ENCODE measurements at regions not wholly inside any gene's neighbourhood (a gene's known extent, or its start where the extent isn't known, plus 50 kb on each side); places are given as distances from the start of the nearest gene placed in this dataset.
A peak's percentile ranks its signal among the peaks of the same experiment; 100 is the strongest.

GRCh38 chr10:78574547-78574946, 494.2 kb upstream of the ZMIZ1 start:
- no peak for DNase-seq

- no peak for DNase-seq
Measured at GRCh38 chr10:78575400-78575799, 493.4 kb upstream of the ZMIZ1 start.

DNA sequence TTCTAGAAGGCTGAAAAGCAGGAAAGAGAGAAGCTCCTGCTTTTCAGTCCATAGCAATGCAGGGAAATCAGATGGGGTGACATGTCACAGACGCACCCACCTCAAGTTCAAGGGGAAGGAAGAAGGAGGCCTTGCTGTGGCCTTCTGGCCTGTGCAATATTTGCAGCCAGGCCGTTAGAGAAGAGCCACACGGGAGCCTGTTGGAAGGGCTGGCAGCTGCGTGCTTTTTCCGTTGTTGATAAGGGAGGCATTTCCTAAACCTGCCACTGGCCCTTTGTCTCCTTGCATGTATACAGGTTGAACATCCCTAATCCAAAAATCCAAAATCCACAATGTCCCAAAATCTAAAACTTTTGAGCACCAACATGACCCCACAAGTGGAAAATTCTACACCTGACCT, 492.5 kb upstream of the ZMIZ1 start:
- peak in 2 of 3 donors; percentile 8 to 21 for DNase-seq

DNA sequence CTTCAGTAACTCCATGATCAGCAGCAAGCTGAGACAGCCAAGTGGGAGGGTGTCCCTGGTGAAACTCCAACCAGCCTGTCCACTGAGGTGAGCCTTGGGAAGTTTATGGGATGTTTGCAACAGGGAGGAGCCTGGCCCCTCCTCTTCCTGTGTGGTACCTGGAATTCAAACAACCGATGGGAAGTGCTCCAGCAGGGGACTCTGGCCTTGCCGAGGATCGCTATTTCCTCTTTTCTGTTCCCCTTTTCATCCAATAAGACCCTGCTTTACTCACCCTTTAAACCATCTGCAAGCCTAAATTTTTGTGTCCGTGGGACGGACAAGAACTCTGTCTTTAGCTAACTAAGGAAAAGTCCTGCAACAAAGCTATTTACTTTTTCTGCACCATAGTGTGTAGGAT, 491.1 kb upstream of the ZMIZ1 start:
- DNase-seq, result peak; percentile 68 to 74 (median 74)

DNA sequence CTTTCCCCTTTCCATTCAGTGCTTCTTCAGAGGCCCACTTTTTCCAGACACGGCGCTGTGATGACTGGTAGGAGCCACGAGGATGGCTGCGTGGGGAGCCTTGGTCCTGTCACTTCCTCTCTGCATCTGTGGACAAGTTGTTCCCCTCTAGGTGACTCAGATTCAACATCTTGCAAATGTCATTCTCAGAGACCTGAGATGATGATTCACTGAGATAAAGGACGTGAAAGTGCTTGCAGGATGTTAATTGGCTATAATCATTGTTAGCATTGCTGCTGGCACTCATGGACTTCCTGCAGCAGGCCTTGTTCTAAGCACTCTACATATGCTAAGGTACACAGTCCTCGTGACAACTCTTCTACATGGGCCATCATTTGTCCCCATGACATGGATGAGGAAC, 489.8 kb upstream of the ZMIZ1 start:
- peak; percentile 93 to 97 (median 96) for DNase-seq

- DNase-seq, result no peak
Measured at GRCh38 chr10:78579576-78579975, 489.2 kb upstream of the ZMIZ1 start.

DNA sequence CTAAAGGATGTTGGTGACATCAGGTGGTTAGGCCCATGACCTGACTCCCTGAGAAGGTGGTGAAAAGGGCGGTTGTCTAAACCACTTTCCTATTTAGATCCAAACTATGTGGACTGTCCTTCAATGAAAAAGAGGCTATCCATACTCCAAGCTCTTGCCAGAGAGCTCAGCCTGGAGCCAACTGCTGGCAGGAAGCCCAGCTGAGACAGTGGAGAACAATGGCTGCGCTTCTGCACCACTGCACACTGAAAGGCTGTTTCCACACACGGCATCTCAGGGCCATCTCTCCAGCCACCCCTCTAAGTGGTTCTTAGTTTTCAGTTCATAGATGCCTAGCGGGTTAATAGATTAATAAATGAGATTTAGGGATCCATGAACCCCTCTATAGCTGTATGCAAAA, 488.8 kb upstream of the ZMIZ1 start:
- no peak for DNase-seq

DNA sequence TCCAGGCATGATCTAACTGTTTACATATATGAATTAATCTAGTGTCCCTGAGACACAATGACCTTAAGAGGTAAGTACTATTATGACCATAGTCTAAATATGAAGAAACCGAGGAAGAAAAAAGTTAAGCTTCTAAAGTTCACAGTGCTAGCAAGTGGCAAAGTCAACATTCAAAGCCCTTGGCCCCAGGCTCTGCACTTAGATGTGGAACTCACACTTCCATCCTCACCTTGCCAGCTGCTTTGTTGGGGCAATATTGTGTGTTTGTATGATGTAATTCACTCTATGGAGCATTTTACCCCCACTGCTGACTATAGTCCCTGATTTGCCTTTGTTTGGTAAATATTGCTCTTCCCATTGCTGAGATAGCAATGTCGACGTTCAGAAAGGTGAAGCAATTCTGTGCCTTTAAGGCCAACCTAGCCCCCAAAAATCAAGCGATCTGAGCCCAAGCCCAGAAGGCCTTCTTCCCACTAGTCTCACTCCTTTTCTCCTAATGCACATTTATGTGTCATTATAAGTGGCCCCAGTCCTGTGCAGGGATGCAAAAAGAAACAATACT, 487.6 kb upstream of the ZMIZ1 start:
- no peak for DNase-seq

GRCh38 chr10:78582540-78582939, 486.2 kb upstream of the ZMIZ1 start:
- no peak for DNase-seq

- DNase-seq, result no peak
Measured at GRCh38 chr10:78584266-78584665, 484.5 kb upstream of the ZMIZ1 start.

DNA sequence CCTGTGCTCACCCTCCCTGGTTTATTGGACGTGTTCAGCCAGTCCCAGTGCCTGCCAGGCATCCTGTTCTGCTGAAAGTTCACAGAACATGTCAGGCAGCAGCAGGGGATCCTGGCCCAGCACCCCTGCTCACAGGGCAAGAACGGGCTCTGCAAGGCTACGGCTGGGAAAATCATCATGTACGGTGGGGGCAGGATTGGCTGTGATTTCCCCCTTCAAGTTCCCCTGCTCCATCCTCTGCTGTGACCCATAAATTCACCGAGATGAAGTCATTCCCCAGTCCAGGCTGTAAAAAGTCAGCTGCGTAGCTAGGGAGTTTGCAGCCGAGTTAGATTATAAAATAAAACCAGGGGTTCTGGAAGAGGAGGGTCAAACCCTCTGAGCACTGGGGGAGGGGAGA, 484.1 kb upstream of the ZMIZ1 start:
- DNase-seq, result no peak

- no peak for DNase-seq
Measured at GRCh38 chr10:78585952-78586351, 482.8 kb upstream of the ZMIZ1 start.

GRCh38 chr10:78588194-78588811, 480.5 kb upstream of the ZMIZ1 start:
- DNase-seq, result no peak

- no peak for DNase-seq
Measured at GRCh38 chr10:78589687-78590086, 479.1 kb upstream of the ZMIZ1 start.

GRCh38 chr10:78591066-78591465, 477.7 kb upstream of the ZMIZ1 start:
- DNase-seq, result no peak

- no peak for DNase-seq
Measured at GRCh38 chr10:78594559-78595268, 474.1 kb upstream of the ZMIZ1 start.

DNA sequence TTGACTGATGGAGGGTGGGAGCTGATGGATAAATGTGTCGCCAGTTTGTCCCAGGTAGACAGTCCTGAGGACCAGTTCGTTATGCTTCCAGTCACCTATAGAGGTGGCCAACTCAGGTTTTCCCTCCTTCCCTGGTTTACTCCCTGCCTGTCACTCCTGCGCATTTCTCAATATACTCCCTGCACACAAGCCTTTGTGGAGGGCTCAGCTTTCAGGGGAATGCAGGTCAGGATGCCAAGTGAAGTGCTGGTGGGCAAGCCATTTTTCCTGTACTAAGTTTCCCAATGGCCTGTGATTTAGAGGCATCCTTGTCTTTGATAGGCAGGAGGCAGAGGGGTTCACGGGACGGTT, 473.5 kb upstream of the ZMIZ1 start:
- no peak for DNase-seq

DNA sequence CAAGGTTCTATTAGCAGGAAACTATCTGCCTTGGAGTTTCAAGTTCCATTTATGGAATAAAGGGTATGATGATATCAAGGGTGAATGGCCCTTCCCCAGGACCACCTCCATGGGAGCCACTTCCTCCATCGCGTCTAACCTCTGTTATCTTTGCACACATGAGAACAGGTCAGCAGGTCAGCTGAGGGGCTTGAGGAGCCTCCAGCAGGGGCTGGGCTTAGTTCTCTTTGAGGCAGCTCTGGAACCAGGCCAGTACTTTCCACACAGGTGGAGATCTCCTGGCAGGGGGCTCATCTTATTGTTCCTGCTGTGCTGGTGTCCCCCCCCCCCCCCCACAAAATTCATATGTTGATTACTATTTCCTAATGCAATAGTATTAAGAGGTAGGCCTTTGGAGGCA, 472.2 kb upstream of the ZMIZ1 start:
- DNase-seq, result no peak

DNA sequence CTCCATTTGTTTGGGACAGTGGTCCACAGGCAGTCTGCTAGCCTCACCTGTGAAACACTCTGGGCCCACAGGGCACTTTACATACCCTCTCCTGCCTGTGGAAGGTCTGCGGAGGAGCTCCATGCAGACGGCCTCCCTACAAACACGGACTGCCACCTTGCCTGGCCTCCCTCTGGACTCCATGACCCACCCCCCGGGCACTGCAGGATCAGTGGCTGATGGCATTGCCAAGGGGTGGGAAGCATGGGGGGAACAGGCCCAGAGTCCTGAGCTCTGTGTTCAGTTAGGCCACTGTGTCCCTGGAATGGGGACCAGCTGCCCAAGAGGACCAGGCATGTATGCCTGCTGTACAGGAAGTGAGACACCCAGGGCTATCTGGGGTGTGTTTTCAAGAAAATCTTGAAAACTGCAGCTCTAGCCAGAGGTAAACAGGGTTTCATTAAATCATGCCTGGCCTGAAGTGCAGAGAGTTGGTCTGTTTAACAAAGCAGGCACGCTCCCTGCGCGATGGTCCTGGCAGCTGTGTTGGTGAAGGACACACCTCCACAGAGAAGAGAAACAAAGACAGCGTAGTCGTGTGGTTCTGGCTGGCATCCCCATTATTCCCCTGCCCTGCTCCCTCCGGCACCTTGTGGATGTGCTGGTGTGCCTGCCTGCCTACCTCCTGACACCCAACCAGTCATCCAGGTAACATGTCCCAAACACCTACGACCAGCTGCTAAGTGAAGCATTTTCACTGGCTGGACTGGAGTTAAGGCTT, 470.8 kb upstream of the ZMIZ1 start:
- no peak for DNase-seq

DNA sequence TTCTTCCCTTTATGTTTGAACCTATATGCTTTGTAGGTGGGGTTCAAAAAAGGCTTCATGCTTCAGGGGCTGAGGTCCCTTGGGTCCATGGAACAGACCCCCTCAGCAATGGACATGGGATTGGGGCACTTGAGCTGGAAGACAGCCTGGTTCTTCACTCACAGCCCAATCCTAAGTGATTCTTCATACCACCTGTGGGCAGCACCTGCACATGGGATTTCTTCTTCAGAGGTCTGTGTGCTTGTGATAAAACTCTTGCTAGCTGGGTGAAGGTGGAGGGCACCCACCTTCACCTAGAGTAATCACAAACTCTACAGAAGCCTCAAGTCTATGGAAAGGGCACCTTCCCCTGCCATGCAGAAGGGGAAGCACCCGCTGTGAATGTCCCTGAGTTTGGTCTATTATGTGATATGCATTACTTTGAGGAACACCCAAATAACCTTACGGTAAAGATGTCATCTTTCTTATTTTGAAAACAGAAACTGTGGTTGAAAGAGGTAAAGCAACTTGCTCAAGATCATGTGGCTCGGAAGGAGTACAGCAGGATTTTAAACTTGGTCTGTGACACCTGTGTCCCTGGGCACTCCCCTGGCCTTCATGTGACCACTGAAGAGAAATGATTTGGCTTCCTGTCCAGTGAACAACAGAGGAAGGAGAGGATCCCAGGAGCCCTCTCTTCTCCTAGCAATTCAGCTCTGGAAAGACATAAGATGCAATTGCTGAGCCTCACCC, 469.5 kb upstream of the ZMIZ1 start:
- no peak for DNase-seq

DNA sequence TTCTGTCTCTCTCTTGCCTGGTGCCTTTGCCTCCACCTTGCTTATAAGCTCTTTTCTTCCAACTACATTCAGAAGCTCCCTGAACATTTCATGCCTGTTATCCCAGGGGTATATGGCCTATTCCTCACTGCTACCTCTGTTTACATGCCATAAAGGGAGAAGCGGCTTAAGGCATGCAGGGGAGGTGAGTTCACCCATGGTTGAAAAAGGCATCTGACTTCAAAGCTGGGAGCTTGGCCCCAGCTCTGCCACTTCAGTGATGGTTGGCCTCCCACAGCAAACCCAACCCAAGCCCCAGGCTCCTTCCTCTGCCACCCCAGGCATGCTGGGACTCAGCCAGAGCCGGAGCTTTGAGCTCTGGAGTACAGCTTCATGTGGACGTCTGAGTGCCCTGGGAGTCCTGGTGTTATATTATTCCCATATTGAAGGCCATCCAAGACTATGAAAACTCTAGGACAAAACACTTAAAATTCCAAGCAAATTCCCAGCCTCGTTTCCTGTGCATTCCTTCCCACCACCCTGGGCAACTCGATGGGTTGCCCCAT, 468.6 kb upstream of the ZMIZ1 start:
- DNase-seq, result no peak

DNA sequence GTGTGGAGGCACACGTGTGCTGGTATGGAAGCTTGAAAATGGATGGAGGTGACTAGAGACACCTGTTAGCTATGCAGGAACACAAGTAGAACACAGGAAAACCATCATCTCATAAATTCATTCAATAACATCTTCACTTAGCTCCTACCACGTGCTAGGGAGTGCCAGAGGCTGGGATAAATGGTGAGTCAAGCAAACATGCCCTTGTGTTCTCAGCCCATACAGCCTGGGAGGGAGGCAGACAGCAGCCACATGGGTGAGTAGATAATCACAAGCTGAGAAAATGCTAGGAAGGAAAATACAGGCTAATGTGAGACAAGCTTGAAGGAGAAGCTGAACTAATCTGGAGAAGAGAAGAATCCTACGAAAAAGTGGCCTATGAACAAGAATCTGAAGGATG, 468.0 kb upstream of the ZMIZ1 start:
- no peak for DNase-seq

Measured in suppressor macrophage treated with lipopolysaccharide for 1 hour (primary cell).